ENCODE measurements at regions not wholly inside any gene's neighbourhood (a gene's known extent, or its start where the extent isn't known, plus 50 kb on each side); places are given as distances from the start of the nearest gene placed in this dataset.

DNA sequence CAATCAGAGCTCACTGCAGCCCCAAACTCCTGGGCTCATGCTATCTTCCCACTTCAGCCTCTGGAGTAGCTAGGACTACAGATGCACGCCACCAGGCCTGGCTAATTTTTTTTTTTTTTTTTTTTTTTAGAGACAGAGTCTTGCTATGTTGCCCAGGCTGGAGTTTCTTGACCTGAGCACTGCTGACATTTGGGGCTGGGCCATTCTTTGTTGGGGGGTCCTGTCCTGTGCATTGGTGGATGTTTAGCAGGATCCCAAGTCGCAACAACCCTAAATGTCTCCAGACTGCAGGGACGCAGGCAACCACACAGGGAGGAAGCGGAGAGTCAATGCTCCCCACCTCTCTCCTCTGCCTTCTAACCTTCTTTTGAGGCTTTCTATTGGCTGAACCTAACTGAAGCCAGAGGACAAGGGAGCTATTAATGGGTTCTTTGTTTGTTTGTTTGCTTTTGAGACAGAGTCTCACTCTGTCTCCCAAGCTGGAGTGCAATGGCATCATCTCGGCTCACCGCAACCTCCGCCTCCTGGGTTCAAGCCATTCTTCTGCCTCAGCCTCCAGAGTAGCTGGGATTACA is 58.3 kb upstream of the ADGRE5 start:
- ChIA-PET CTCF (ENCODE audit: low intra/inter-chr PET ratio) (no interaction called here), POLR2A (no interaction called here)
- FAIRE-seq: no peak
- Histone ChIP-seq H3K4me3 (no peak overlapping the region), H3K27me3 (ENCODE audit: control insufficient read depth in 2 of 2, insufficient read depth in 2 of 2, low read length in 2 of 2) (peaks cover 2 to 31% of the 10 kb centered on the region in 2 experiments; a peak in 4 of 5 replicates), H3K27ac (ENCODE audit: extremely low read depth, low read depth, low read length) (no peak overlapping the region), H3K4me1 (replicated peaks in 1 of 2; ENCODE audit: control insufficient read depth in 2 of 2, insufficient read depth in 2 of 2, low read length in 2 of 2) (peaks cover 0 to 3% of the 10 kb centered on the region in 2 experiments; a peak in 1 of 5 replicates), H4K20me1 (replicated peaks; ENCODE audit: control insufficient read depth, insufficient read depth, low read length) (no peaks in the 10 kb centered on the region), H3K9me3 (replicated peaks; ENCODE audit: control insufficient read depth, insufficient read depth, low read depth, low read length) (peaks cover 3% of the 10 kb centered on the region; the same call in 1 of the 2 replicates), H3K79me2 (ENCODE audit: control insufficient read depth, insufficient read depth, low read length) (no peaks in the 10 kb centered on the region), H3K36me3 (ENCODE audit: control insufficient read depth, insufficient read depth, low read length) (no peaks in the 10 kb centered on the region), H2AFZ (ENCODE audit: low read depth, low read length) (no peak overlapping the region), H3K4me2 (ENCODE audit: insufficient read depth, low read length) (no peak overlapping the region), H3K9me1 (ENCODE audit: control insufficient read depth, insufficient read depth, low read length) (no peaks in the 10 kb centered on the region), H3K9ac (ENCODE audit: insufficient read depth in 1 of 2, low read depth in 2 of 2, low read length in 2 of 2) (no peak overlapping the region)
- DNase-seq (ENCODE audit: extremely low read depth in 1 of 4, low spot score in 3 of 4): no peak
- intact Hi-C loops (cut with micrococcal nuclease) (no loop called here), in situ Hi-C loops (cut with MboI) (no loop called here)
- no TSS peak for BruUV-seq (replicated peaks)
- ATAC-seq: no peak
- TF ChIP-seq HCFC1 (IDR thresholded peaks at IDR 0.05; ENCODE audit: low read depth, low read length) (no peak), ZNF121 (CRISPR knock-in tag; conservative IDR thresholded peaks at IDR 0.05) (peak; percentile 61)
- 27% methylated on average over 7 of the region's 7 CpGs for WGBS (ENCODE audit: insufficient coverage, low coverage, missing lambda C conversion rate)

DNA sequence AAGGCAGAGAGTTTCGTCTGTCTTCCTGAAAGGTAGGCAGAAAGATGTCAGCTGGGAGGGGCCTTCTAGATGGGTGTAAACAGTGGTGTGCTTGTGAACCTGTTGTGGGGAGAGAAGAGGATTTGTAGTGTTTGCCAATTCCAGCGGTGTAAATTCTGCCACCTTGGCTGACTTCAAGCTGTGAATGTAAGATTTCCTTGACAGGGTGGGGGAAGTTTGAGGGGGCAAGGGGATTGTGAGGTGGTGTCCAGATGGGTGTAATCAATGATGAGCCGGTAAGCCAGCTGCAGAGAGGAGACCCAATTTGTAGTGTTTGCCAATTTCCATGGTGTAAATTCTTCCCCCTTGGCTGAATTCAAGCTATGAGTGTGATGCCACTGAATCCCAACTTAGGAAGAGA is 61.0 kb upstream of the ADGRE5 start:
- Histone ChIP-seq H3K27me3 (ENCODE audit: control insufficient read depth in 2 of 2, insufficient read depth in 2 of 2, low read length in 2 of 2) (peaks cover 10 to 32% of the 10 kb centered on the region in 2 experiments; a peak in 3 of 5 replicates), H3K9me1 (ENCODE audit: control insufficient read depth, insufficient read depth, low read length) (no peaks in the 10 kb centered on the region), H3K79me2 (ENCODE audit: control insufficient read depth, insufficient read depth, low read length) (no peaks in the 10 kb centered on the region), H3K9me3 (replicated peaks; ENCODE audit: control insufficient read depth, insufficient read depth, low read depth, low read length) (peaks cover 2% of the 10 kb centered on the region; the same call in 1 of the 2 replicates), H4K20me1 (replicated peaks; ENCODE audit: control insufficient read depth, insufficient read depth, low read length) (no peaks in the 10 kb centered on the region), H2AFZ (ENCODE audit: low read depth, low read length) (no peak overlapping the region), H3K4me3 (no peak overlapping the region), H3K27ac (ENCODE audit: extremely low read depth, low read depth, low read length) (no peak overlapping the region), H3K4me2 (ENCODE audit: insufficient read depth, low read length) (no peak overlapping the region), H3K9ac (ENCODE audit: insufficient read depth in 1 of 2, low read depth in 2 of 2, low read length in 2 of 2) (no peak overlapping the region), H3K4me1 (replicated peaks in 1 of 2; ENCODE audit: control insufficient read depth in 2 of 2, insufficient read depth in 2 of 2, low read length in 2 of 2) (peaks cover 0 to 3% of the 10 kb centered on the region in 2 experiments; a peak in 1 of 5 replicates), H3K36me3 (ENCODE audit: control insufficient read depth, insufficient read depth, low read length) (no peaks in the 10 kb centered on the region)
- TF ChIP-seq BRD9 (IDR thresholded peaks at IDR 0.05; ENCODE audit: low read depth, partially characterized antibody) (no peak), MTF1 (CRISPR knock-in tag; IDR thresholded peaks at IDR 0.05; ENCODE audit: borderline replicate concordance) (no peak), SRF (CRISPR knock-in tag; IDR thresholded peaks at IDR 0.05) (no peak), ZFX (CRISPR knock-in tag; IDR thresholded peaks at IDR 0.05) (no peak), MAX (CRISPR knock-in tag; IDR thresholded peaks at IDR 0.05) (no peak), SAFB2 (IDR thresholded peaks at IDR 0.05; ENCODE audit: borderline replicate concordance, low read depth, low read length, severe bottlenecking) (no peak), C11orf30 (IDR thresholded peaks at IDR 0.05; ENCODE audit: low read depth) (no peak), POLR2G (IDR thresholded peaks at IDR 0.05; ENCODE audit: low read depth, low read length) (no peak), HDAC8 (tag; IDR thresholded peaks at IDR 0.05) (no peak), POLR2A (conservative IDR thresholded peaks at IDR 0.05) (no peak)
- ATAC-seq (no peak), FAIRE-seq (no peak), DNase-seq (ENCODE audit: extremely low read depth in 1 of 4, low spot score in 3 of 4) (no peak)
- POLR2A ChIA-PET: interaction anchor here (0.6 kb wide), 1 partner anchor 22 kb away, joined by 3 read pairs; no protein-coding TSS in a partner anchor
- intact Hi-C loops (cut with micrococcal nuclease) (no loop called here), in situ Hi-C loops (cut with MboI) (no loop called here)
- CTCF ChIA-PET (ENCODE audit: low intra/inter-chr PET ratio): no interaction called here
- WGBS (ENCODE audit: insufficient coverage, low coverage, missing lambda C conversion rate): 0% methylated on average over 3 of the region's 3 CpGs
- no TSS peak for BruUV-seq (replicated peaks)

Data from K562 (cell line).